GM23248 (cell line): ENCODE measurements at regions not wholly inside any gene's neighbourhood (a gene's known extent, or its start where the extent isn't known, plus 50 kb on each side); places are given as distances from the start of the nearest gene placed in this dataset.
"Not testable (repeated sequence)": the region's sequence is repeated elsewhere in the genome, so short reads cannot be mapped to it uniquely, and the experiment has no call there.

Experiments
- EZH2 ChIP-seq: fragments of 200-600 bp; sonication (generic); IDR thresholded peaks from 2 replicates; pipeline ENCODE4 v1.6.1; 2018; ENCODE audit warnings: antibody characterized with exemption, mild to moderate bottlenecking; ENCODE audit not compliant: insufficient read depth, poor library complexity, severe bottlenecking
- EZH2phosphoT487 ChIP-seq: fragments of 200-600 bp; sonication (generic); IDR thresholded peaks from 2 replicates; pipeline ENCODE4 v1.6.1; 2018; ENCODE audit warnings: antibody characterized with exemption, moderate library complexity, mild to moderate bottlenecking, low read depth; ENCODE audit not compliant: insufficient read depth

DNA sequence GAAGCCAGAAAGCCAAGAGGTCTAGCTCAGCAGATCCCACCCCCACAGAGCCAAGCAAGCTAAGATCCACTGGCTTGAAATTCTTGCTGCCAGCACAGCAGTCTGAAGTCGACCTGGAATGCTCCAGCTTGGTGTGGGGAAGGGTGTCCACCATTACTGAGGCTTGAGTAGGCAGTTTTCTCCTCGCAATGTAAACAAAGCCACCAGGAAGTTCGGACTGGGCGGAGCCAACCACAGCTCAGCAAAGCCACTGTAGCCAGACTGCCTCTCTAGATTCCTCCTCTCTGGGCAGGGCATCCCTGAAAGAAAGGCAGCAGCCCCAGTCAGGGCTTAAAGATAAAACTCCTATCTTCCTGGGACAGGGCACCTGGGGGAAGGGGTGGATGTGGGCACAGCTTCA lies 495.0 kb upstream of the GYPC start:
- not testable (repeated sequence) for TF ChIP-seq EZH2, EZH2phosphoT487
